Peyer's patch (tissue), 4 donors: ENCODE measurements at regions not wholly inside any gene's neighbourhood (a gene's known extent, or its start where the extent isn't known, plus 50 kb on each side); places are given as distances from the start of the nearest gene placed in this dataset.
"Not testable (repeated sequence)": the region's sequence is repeated elsewhere in the genome, so short reads cannot be mapped to it uniquely, and the experiment has no call there.

Experiments used
- DNase-seq, 3 donors: peaks; one replicate each; pipeline ENCODE4 v3.0.0-alpha.2; 2017 to 2019
- H3K27ac ChIP-seq, 4 donors: fragments of 200-600 bp; sonication (generic); one replicate each; pipeline ENCODE4 v1.5.1; 2016 to 2019
- H3K27me3 ChIP-seq, 2 donors: fragments of 200-600 bp; sonication (generic); one replicate each; pipeline ENCODE4 v1.5.1; 2019
- H3K36me3 ChIP-seq, 3 donors: fragments of 200-600 bp; sonication (generic); one replicate each; pipeline ENCODE4 v1.5.1; 2016 to 2019
- H3K4me1 ChIP-seq, 4 donors: fragments of 200-600 bp; sonication (generic); one replicate each; pipeline ENCODE4 v1.5.1; 2016 to 2019
- H3K4me3 ChIP-seq, 4 donors: fragments of 200-600 bp; sonication (generic); 1 replicate in 3 of 4; 2 replicates in 1 of 4; pipeline ENCODE4 v1.5.1; 2016 to 2019; ENCODE audit warnings: mild to moderate bottlenecking in 1 of 4
- H3K9me3 ChIP-seq, 4 donors: fragments of 200-600 bp; sonication (generic); one replicate each; pipeline ENCODE4 v1.5.1; 2016 to 2019; ENCODE audit warnings: mild to moderate bottlenecking in 1 of 4
- CTCF ChIP-seq, 6 experiments: fragments of 450-650 bp in 4 of 6; fragments of 200-600 bp in 2 of 6; sonication (generic) in 1 of 6; IDR thresholded peaks; one replicate each; pipeline ENCODE4 v1.5.1; 2017 to 2019; ENCODE audit warnings: antibody characterized with exemption in 6 of 6, mild to moderate bottlenecking in 3 of 6, moderate library complexity in 1 of 6
- POLR2A ChIP-seq, 2 donors: fragments of 450-650 bp; IDR thresholded peaks; one replicate each; pipeline ENCODE4 v1.5.1; 2017; ENCODE audit warnings: antibody characterized with exemption in 2 of 2, mild to moderate bottlenecking in 2 of 2, moderate library complexity in 2 of 2

GRCh38 chr3:24689353-24689752 is 194.7 kb upstream of the THRB start:
- no peak for DNase-seq
- TF ChIP-seq POLR2A (IDR thresholded peaks at IDR 0.05) (no peak), CTCF (IDR thresholded peaks at IDR 0.05) (no peak)
- no peaks in the 10 kb centered on the region for H3K4me1 ChIP-seq
- H3K9me3 ChIP-seq = no peaks in the 10 kb centered on the region
- H3K4me3 ChIP-seq = no peak overlapping the region
- no peak overlapping the region for H3K27ac ChIP-seq
- H3K27me3 ChIP-seq = no peaks in the 10 kb centered on the region
- H3K36me3 ChIP-seq = no peaks in the 10 kb centered on the region

DNA sequence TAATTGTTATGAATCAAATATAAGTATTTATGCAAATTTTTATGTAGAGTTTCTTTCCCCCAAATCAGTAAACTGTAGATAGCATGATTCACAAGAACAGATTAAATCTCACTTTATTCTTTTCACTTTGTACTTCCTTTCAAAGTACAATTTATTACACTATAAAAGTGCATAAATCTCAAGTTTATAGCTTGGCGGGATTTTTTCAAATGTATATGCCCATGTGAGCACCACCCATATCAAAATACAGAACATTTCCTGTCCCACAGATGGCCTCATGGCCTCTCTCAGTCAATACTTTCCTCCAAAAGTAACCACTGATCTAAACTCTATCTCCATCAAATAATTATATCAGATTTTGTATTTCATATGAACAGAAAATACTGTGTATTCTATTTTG is 196.1 kb upstream of the THRB start:
- no peaks in the 10 kb centered on the region for H3K4me1 ChIP-seq
- no peak overlapping the region for H3K4me3 ChIP-seq
- TF ChIP-seq POLR2A (IDR thresholded peaks at IDR 0.05) = no peak
- no peak for TF ChIP-seq CTCF (IDR thresholded peaks at IDR 0.05)
- H3K27me3 ChIP-seq = no peaks in the 10 kb centered on the region
- no peaks in the 10 kb centered on the region for H3K9me3 ChIP-seq
- no peak for DNase-seq
- no peaks in the 10 kb centered on the region for H3K36me3 ChIP-seq
- H3K27ac ChIP-seq = no peak overlapping the region

DNA sequence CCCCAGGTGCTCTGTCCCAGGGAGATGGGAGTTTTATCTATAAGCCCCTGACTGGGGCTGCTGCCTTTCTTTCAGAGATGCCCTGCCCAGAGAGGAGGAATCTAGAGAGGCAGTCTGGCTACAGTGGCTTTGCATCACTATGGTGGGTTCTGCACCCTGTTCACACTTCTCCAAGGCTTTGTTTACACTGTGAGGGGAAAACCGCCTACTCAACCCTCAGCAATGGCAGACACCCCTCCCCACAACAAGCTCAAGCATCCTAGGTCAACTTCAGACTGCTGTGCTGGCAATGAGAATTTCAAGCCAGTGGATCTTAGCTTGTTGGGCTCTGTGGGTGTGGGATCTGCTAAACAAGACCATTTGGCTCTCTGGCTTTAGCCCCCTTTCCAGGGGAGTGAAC is 204.4 kb upstream of the THRB start:
- not testable (repeated sequence) for DNase-seq, H3K27ac ChIP-seq

DNA sequence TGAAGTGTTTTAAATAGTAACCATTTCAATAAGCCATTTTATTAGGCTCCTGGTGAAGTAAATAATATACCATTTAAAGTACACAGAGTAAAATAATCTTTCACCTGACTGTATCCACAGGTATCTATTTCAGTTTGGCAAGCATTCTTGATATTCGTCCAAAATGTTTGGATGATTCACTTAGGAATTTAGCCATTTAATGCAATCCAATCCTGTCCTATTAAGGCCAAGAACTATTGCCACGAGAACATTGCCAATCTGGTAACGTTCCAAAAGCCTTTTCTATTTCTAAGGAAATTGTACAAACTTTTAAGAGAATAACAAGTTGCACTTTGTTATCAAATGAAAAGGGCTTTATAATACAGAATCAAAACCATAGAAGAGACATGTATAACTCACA is 209.8 kb upstream of the THRB start:
- no peak for DNase-seq
- H3K27ac ChIP-seq = no peak overlapping the region
- no peaks in the 10 kb centered on the region for H3K27me3 ChIP-seq
- TF ChIP-seq CTCF (IDR thresholded peaks at IDR 0.05) = no peak
- no peak for TF ChIP-seq POLR2A (IDR thresholded peaks at IDR 0.05)
- no peak overlapping the region for H3K4me3 ChIP-seq
- no peaks in the 10 kb centered on the region for H3K4me1 ChIP-seq
- H3K36me3 ChIP-seq = no peaks in the 10 kb centered on the region
- H3K9me3 ChIP-seq = no peaks in the 10 kb centered on the region

More for the DNA sequence above, 204.4 kb upstream of the THRB start:
- not testable (repeated sequence) for H3K9me3 ChIP-seq, H3K4me1 ChIP-seq, H3K36me3 ChIP-seq, H3K27me3 ChIP-seq, H3K4me3 ChIP-seq

DNA sequence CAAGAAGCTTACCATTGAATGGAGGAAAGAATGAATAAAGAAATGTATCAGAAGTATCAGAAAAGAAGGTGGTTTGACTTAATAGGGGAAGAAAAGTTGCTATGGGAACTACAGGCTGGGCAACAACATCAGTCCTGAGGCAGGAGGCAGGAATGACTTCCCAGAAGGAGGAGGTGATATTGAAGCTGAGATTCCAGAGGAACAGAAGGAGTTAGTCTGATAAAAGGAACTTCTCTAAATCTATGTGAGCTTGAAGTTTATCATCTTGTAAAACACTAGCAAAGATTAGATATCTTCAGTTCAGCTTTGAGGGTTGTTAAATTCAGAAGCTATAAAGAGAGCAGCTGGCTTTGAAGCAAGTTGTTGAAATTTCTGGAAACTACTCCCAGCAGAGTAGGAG is 213.3 kb upstream of the THRB start:
- Histone ChIP-seq H3K27me3 (no peaks in the 10 kb centered on the region), H3K9me3 (no peaks in the 10 kb centered on the region), H3K4me3 (no peak overlapping the region), H3K4me1 (no peaks in the 10 kb centered on the region), H3K36me3 (no peaks in the 10 kb centered on the region), H3K27ac (no peak overlapping the region)
- TF ChIP-seq POLR2A (IDR thresholded peaks at IDR 0.05) = no peak
- no peak for TF ChIP-seq CTCF (IDR thresholded peaks at IDR 0.05)
- DNase-seq = no peak

GRCh38 chr3:24709956-24710355 is 215.3 kb upstream of the THRB start:
- Histone ChIP-seq H3K27ac (no peak overlapping the region), H3K4me3 (no peak overlapping the region), H3K4me1 (no peaks in the 10 kb centered on the region), H3K9me3 (no peaks in the 10 kb centered on the region), H3K36me3 (no peaks in the 10 kb centered on the region), H3K27me3 (no peaks in the 10 kb centered on the region)
- no peak for TF ChIP-seq POLR2A (IDR thresholded peaks at IDR 0.05)
- TF ChIP-seq CTCF (IDR thresholded peaks at IDR 0.05) = no peak
- no peak for DNase-seq
